IPS DF 19.7 (cell line): ENCODE measurements at regions not wholly inside any gene's neighbourhood (a gene's known extent, or its start where the extent isn't known, plus 50 kb on each side); places are given as distances from the start of the nearest gene placed in this dataset.

Source experiments
- DNase-seq: peaks from one replicate; pipeline ENCODE4 v3.0.0-alpha.2; 2013; ENCODE audit warnings: low read depth, low spot score

- DNase-seq = no peak
These were observed 286.5 kb upstream of the JARID2 start for GRCh38 chr6:14959324-14959885.

- no peak for DNase-seq
These were observed 281.2 kb upstream of the JARID2 start for GRCh38 chr6:14964556-14965270.

- DNase-seq = no peak
These were observed 280.3 kb upstream of the JARID2 start for GRCh38 chr6:14965424-14966075.

GRCh38 chr6:14966096-14966905 is 279.6 kb upstream of the JARID2 start:
- DNase-seq = peak; percentile 79

GRCh38 chr6:14966906-14967711 is 278.8 kb upstream of the JARID2 start:
- no peak for DNase-seq

- no peak for DNase-seq
These were observed 277.7 kb upstream of the JARID2 start for GRCh38 chr6:14968056-14968637.

GRCh38 chr6:14969126-14969525 is 276.7 kb upstream of the JARID2 start:
- no peak for DNase-seq

- no peak for DNase-seq
These were observed 273.3 kb upstream of the JARID2 start for GRCh38 chr6:14972379-14973067.

- no peak for DNase-seq
These were observed 271.5 kb upstream of the JARID2 start for GRCh38 chr6:14974372-14974771.

GRCh38 chr6:14974792-14975470 is 270.9 kb upstream of the JARID2 start:
- no peak for DNase-seq

GRCh38 chr6:14975471-14975817 is 270.4 kb upstream of the JARID2 start:
- DNase-seq = no peak

- no peak for DNase-seq
These were observed 268.0 kb upstream of the JARID2 start for GRCh38 chr6:14977747-14978382.

- DNase-seq = no peak
These were observed 263.9 kb upstream of the JARID2 start for GRCh38 chr6:14981960-14982359.

- no peak for DNase-seq
These were observed 262.0 kb upstream of the JARID2 start for GRCh38 chr6:14983599-14984518.

- DNase-seq = no peak
These were observed 261.4 kb upstream of the JARID2 start for GRCh38 chr6:14984519-14984853.

GRCh38 chr6:14985366-14985765 is 260.5 kb upstream of the JARID2 start:
- DNase-seq = no peak

GRCh38 chr6:14986370-14986769 is 259.5 kb upstream of the JARID2 start:
- no peak for DNase-seq

- no peak for DNase-seq
These were observed 258.4 kb upstream of the JARID2 start for GRCh38 chr6:14987490-14987889.

GRCh38 chr6:14992382-14992781 is 253.5 kb upstream of the JARID2 start:
- DNase-seq = no peak
